NCI-H2196 (cell line): ENCODE measurements at regions not wholly inside any gene's neighbourhood (a gene's known extent, or its start where the extent isn't known, plus 50 kb on each side); places are given as distances from the start of the nearest gene placed in this dataset.

Experiments
- DNase-seq: peaks from one replicate; lab custom pipeline; 2025; ENCODE audit not compliant: unreplicated experiment; lab: John Stamatoyannopoulos, UW

- no peak for DNase-seq
These were observed 137.1 kb upstream of the GAS1 start for GRCh38 chr9:87084407-87084806.

GRCh38 chr9:87085073-87085472 is 137.8 kb upstream of the GAS1 start:
- no peak for DNase-seq

- no peak for DNase-seq
These were observed 138.2 kb upstream of the GAS1 start for GRCh38 chr9:87085521-87085920.

GRCh38 chr9:87086221-87086818 is 139.0 kb upstream of the GAS1 start:
- DNase-seq, result no peak

- DNase-seq, result no peak
These were observed 139.9 kb upstream of the GAS1 start for GRCh38 chr9:87087197-87087596.

GRCh38 chr9:87088192-87088591 is 140.9 kb upstream of the GAS1 start:
- DNase-seq, result no peak

- no peak for DNase-seq
These were observed 141.5 kb upstream of the GAS1 start for GRCh38 chr9:87088621-87089365.

- DNase-seq, result no peak
These were observed 142.2 kb upstream of the GAS1 start for GRCh38 chr9:87089506-87089905.

- DNase-seq, result no peak
These were observed 142.6 kb upstream of the GAS1 start for GRCh38 chr9:87089929-87090328.

- no peak for DNase-seq
These were observed 146.5 kb upstream of the GAS1 start for GRCh38 chr9:87093777-87094176.

GRCh38 chr9:87095951-87096350 is 148.6 kb upstream of the GAS1 start:
- no peak for DNase-seq

- DNase-seq, result no peak
These were observed 149.2 kb upstream of the GAS1 start for GRCh38 chr9:87096506-87096905.

GRCh38 chr9:87097238-87097637 is 149.9 kb upstream of the GAS1 start:
- no peak for DNase-seq

- DNase-seq, result no peak
These were observed 152.1 kb upstream of the GAS1 start for GRCh38 chr9:87099407-87099806.

GRCh38 chr9:87100001-87100400 is 152.7 kb upstream of the GAS1 start:
- DNase-seq, result no peak

GRCh38 chr9:87102126-87102525 is 154.8 kb upstream of the GAS1 start:
- DNase-seq, result no peak

GRCh38 chr9:87107072-87107471 is 159.8 kb upstream of the GAS1 start:
- no peak for DNase-seq

- no peak for DNase-seq
These were observed 161.4 kb upstream of the GAS1 start for GRCh38 chr9:87108661-87109060.

- DNase-seq, result no peak
These were observed 161.9 kb upstream of the GAS1 start for GRCh38 chr9:87109231-87109631.

- DNase-seq, result no peak
These were observed 162.5 kb upstream of the GAS1 start for GRCh38 chr9:87109851-87110250.

- no peak for DNase-seq
These were observed 163.7 kb upstream of the GAS1 start for GRCh38 chr9:87111010-87111409.

GRCh38 chr9:87112656-87113055 is 165.3 kb upstream of the GAS1 start:
- no peak for DNase-seq

GRCh38 chr9:87113874-87114273 is 166.6 kb upstream of the GAS1 start:
- DNase-seq, result no peak
